ENCODE measurements at regions not wholly inside any gene's neighbourhood (a gene's known extent, or its start where the extent isn't known, plus 50 kb on each side); places are given as distances from the start of the nearest gene placed in this dataset.

DNA sequence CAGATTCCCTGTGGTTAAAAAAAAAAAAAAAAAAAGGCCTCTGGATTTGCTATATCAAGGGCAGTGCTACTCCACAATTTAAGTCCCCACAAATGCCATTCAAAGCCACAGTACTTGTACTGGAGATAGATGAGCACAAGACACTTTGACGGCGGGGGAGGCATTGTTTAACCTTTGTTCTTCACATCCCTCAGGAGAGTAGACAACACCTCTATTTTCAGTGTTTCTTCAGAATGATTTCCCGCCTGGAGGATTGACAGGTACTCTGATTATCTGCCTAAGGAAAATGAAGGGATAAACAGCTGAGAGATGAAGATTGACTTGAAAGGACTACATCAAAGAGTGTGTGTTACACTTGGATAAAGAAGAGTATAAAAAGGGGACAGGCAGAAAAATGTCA, 58.7 kb downstream of the OTOL1 start:
- no peak for DNase-seq

DNA sequence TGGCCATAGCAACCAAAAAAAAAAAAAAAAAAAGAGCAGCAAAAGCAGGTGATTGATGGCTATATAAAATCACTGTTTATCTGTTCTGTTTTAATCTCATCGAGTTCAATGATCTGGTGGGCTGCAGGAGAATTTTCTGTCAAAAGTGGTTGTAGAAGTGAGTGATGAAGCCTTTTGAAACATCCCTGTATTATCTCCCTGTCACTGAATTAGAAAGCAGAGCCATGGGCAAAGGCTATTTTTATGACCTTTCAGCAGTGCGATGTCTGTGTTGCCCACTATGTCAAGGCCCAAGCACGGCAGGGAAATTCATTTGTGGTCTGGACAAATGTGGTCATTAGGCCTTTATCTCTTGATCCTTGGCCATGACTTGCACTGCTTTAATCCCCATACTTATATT, 59.9 kb downstream of the OTOL1 start:
- DNase-seq, result no peak

DNA sequence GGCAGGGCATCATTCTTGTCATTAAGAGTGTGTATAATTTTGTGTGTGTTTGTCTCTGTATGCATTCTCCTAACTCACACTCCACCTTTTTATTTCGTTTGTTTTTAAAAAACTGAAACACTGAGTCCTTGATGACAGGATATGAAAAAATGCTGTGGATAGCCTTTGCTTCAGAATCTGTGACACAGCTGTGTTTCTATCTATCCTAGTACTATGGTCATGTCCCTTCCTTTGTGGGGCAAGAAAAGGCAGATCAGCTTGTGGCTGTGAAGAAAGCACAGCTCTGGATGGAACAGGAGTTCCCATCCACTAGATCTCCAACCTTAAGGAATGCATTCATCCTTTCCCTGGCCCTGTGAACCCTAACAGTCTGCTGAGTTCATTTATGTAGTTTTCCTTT, 60.3 kb downstream of the OTOL1 start:
- no peak for DNase-seq

GRCh38 chr3:161557445-161558150, 61.0 kb downstream of the OTOL1 start:
- DNase-seq, result no peak

GRCh38 chr3:161558236-161558635, 61.6 kb downstream of the OTOL1 start:
- DNase-seq, result no peak

GRCh38 chr3:161559177-161559998, 62.8 kb downstream of the OTOL1 start:
- no peak for DNase-seq

DNA sequence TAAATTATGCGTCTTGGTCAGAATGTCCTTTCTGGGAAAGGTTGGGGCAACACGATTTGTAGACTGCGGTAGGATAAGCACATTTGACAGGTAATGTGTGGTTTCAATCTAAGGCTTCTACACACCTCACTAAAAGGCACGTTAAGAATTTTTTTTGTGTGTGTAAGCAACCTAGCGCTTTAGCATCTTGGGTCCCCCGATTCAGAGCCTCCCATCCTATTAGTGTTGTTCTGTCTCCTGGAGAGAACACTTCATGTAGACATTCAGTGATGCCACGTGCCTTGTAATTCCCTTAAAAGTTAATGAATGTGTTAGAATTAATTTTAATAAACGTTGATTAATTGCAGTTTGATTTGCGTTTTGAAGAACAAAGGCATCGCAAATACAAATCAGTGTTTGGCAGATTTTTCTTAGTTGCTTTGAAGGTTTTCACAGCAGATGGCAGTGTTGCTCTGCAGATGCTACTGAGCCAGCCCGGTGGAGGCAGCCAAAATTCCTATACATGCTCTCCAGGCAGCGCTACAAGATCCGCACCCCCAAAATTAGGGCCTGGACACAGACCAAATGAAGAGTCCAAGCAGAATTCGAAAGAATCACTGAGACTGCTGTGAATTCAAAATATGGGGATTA, 63.5 kb downstream of the OTOL1 start:
- no peak for DNase-seq

GRCh38 chr3:161567577-161568361, 71.2 kb downstream of the OTOL1 start:
- DNase-seq, result no peak

GRCh38 chr3:161568671-161569070, 72.1 kb downstream of the OTOL1 start:
- no peak for DNase-seq

GRCh38 chr3:161571951-161572350, 75.3 kb downstream of the OTOL1 start:
- DNase-seq, result no peak

DNA sequence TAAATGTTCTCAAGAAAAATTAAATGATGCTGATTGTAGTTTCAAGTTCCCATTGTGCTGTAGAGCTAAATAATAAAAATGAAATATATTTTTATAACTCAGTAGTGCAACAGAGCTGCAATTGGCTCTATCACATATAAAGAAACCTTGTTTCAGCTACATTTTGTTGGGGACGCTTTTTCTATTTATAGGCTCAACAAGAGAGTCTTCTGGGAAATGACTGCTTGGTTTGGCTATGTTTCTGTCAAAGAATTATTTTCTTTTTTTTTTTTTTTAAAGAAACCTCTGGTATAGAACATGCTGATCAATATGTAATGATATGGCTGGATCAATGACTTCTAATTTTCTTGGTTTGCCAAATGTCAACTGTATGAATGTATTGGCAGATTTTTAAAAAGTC, 76.5 kb downstream of the OTOL1 start:
- DNase-seq, result no peak

- DNase-seq, result no peak
Observed at GRCh38 chr3:161575901-161576300, 79.3 kb downstream of the OTOL1 start.

DNA sequence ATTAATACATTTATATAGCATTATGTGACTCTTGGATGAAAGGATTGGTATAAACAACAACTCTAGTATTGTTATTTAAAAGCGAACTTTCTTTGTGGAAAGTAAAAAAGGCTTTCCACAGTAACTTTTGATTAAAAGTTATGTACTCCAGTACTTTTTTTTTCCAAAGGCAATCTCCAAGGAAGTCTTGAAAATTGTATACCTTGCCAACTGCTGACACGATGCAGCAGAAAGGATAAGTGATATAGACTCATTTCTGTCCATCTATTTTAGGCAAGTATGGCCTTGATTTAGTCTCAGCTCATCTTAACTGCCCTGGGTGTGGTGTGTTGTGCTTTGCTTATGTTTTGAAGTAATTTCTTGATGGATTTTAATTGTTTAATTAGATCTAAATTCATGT, 79.7 kb downstream of the OTOL1 start:
- DNase-seq, result no peak

DNA sequence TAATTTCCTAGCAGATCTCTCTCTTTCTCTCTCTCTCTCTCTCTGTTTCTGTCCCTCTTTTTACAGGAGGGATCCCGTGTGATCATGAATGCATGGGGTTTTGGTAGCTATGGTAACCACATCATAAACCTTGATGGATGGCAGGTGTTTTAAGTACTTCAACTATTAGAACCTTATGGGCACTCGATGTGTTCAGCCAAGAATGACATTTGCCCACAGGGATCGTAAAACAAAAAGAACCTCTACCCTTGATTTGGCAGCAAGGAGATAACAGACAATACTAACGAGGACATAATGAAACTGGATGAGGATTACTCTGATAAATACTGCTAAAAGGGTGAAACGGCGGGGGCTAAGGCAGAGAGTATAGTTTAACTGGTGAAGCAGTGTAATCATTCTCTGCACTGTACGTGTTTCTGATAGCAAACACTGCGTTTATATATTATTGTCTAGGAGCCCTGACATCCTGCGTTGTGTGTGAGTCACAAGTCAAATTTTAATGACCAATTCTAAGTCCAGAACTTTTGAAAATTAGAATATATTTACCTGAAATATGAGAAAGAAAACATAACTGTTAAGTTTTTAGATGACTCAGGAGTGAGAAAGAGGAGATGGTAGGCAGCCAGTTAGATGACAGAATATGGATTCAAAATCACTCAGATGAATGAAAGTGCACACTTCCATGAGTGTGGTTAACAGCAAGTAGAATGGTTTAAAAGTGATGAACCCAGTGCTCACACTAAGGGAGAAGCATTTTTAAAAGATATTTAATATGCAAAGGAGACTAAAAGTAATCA, 80.3 kb downstream of the OTOL1 start:
- no peak for DNase-seq

- no peak for DNase-seq
Observed at GRCh38 chr3:161577662-161578061, 81.1 kb downstream of the OTOL1 start.

DNA sequence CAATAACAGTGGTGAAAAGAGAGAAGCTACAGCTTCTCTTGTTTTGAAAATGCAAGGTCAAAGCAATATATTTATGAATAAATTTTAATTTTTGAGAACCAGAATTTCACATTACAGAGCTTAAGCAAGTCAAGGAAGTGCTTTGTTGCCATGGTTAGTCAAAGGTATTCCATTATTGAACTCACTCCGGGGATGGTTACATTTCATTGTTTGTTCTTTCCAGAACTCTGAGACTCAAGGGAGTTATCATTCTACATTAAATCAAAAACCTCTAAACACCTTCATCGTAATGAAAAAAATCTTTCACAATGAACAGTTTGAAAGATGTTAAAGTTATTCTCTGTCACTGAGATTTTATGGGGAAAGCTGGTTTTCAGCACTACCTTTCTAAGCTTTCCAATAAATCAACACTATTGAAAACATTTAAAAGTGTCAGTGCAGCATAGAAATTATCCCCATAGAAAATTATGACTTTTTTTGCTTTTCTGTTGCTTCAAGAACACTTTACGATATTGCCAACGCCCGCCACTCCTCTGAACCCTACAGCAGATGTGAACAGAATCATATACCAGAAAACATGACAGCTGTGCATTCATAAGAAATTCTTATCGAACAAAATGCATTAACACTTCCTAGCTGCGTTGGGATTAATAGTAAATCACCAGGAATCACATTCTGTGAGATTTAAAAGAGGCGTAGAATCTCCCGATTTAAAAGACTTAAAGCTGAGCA, 83.0 kb downstream of the OTOL1 start:
- no peak for DNase-seq

DNA sequence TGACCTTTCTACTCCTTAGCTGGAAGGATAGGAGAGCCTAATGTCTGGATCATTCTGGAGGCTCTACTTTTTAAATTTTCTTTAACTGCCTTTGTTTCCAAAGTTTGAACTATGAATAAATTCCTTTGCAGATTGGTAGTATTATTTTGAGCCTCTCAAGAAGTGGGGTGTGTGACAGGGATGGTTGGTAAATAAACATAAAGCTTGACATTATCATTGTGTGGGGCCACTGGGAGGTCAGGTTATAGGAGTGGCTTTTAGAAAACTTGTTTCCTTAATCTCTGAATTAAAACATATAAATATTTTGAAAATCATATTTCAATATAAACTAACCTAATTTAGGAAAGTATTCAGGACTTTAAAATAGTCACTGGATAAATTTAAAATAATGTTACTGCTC, 89.3 kb downstream of the OTOL1 start:
- DNase-seq, result no peak

DNA sequence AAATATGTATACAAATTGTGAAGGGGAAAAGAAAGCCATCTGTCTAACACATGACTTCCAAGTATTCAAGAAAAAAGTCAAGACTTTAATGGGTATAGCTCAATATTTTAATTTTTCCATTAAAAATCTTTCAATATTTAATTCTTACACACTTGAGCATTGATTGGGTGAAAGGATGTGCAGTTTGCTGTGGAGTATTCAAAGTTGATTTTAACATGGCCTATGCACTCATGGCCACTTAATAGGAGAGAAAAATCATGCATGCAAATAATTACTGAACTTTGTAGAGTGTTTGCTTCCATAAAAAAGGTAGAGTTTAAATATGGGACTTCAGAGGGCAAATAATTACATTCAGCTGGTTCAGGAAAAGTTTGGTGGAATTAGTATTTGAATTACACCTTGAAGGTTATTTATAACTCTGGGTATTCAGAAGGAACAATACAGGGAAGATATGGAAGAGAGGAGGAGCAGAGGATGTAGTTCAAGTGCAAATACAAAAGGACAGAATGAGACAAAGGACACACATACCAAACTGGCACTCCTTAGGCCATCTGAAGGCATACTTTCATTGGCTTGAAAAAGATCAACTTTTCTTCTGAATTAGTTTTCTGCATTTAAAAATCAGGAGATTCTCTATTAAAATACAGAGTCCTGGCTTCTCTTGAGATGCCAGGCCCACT, 90.1 kb downstream of the OTOL1 start:
- DNase-seq, result no peak

GRCh38 chr3:161598639-161599038, 102.0 kb downstream of the OTOL1 start:
- no peak for DNase-seq

DNA sequence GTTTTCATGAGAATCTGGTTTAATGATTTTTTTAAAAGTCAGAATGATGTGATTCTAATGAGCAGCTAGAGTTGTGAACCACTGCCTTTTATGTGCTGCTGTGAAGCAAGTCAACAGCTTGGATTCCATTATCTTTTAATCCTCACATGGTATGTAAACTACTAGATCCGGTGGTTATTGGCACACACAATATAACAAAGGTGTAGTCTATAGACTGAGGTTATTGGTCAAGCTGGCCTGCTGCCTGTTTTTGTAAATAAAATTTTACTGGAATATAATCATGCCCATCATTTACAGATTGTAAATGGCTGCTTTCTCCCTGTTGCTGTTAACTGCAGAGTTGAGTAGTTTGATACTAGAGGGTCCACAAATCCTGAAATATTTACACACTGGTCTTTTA, 103.1 kb downstream of the OTOL1 start:
- no peak for DNase-seq

DNA sequence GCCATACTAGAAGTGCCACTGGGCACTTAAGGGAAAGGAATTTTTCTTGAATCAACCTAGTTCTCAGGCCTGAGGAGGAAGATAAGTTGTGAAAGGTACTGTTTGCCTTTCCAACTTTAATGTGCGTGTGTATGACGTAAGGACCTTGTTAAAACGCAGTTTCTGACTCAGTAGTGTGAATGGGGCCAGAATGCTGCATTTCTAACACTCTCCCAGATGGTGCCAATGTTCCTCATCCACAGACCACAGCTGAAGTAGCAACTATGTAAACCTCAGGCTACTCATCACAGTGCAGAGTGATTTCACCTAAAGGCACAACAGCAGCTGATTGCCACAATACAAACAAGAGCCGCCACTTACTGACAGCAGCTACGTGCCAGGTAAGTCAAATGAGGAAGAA, 103.6 kb downstream of the OTOL1 start:
- DNase-seq, result no peak
